CD4-positive, CD25-positive, alpha-beta regulatory T cell (primary cell): ENCODE measurements at regions not wholly inside any gene's neighbourhood (a gene's known extent, or its start where the extent isn't known, plus 50 kb on each side); places are given as distances from the start of the nearest gene placed in this dataset.

ENCODE experiments used
- ATAC-seq, 2 donors: fragments of 150-1000 bp; cut with Tn5 transposase; one replicate each; pipeline ENCODE4 v1.10.0; 2021; ENCODE audit warnings: low read depth in 2 of 2, moderate number of reproducible peaks in 2 of 2, moderate library complexity in 1 of 2
- DNase-seq, 3 donors: peaks; one replicate each; pipeline versions ENCODE4 v3.0.0 to v3.0.0-alpha.2; 2012 to 2022; ENCODE audit warnings: mixed read lengths in 1 of 3
- H3K27ac ChIP-seq: one replicate; pipeline ENCODE4 v1.7.0; 2013; ENCODE audit warnings: mild to moderate bottlenecking, low read length; ENCODE audit not compliant: insufficient read depth, poor library complexity, severe bottlenecking
- H3K27me3 ChIP-seq: one replicate; pipeline ENCODE4 v1.7.0; 2013; ENCODE audit warnings: low read length; ENCODE audit not compliant: control insufficient read depth, insufficient read depth
- H3K36me3 ChIP-seq: one replicate; pipeline ENCODE4 v1.7.0; 2013; ENCODE audit warnings: mild to moderate bottlenecking, low read length, moderate library complexity; ENCODE audit not compliant: control insufficient read depth, insufficient read depth
- H3K4me1 ChIP-seq: 2 replicates; pipeline ENCODE4 v1.7.0; 2013; ENCODE audit warnings: mild to moderate bottlenecking, low read length; ENCODE audit not compliant: insufficient read depth, control insufficient read depth, poor library complexity, severe bottlenecking
- H3K4me3 ChIP-seq: one replicate; pipeline ENCODE4 v1.7.0; 2013; ENCODE audit warnings: low read depth, mild to moderate bottlenecking, low read length, moderate library complexity
- H3K9me3 ChIP-seq, 2 experiments: 1 replicate in 1 of 2; 2 replicates in 1 of 2; pipeline ENCODE4 v1.7.0; 2013; ENCODE audit warnings: low read length in 2 of 2, mild to moderate bottlenecking in 1 of 2, moderate library complexity in 1 of 2; ENCODE audit not compliant: control insufficient read depth in 2 of 2
- H3K27ac Mint-ChIP-seq, 3 donors: one replicate each; pipeline ENCODE4 v1.8.0; 2020 to 2022; ENCODE audit warnings: mild to moderate bottlenecking in 3 of 3, mixed read lengths in 3 of 3, moderate library complexity in 2 of 3
- H3K27me3 Mint-ChIP-seq: one replicate; pipeline ENCODE4 v1.8.0; 2022; ENCODE audit warnings: mild to moderate bottlenecking, mixed read lengths
- H3K36me3 Mint-ChIP-seq: one replicate; pipeline ENCODE4 v1.8.0; 2020; ENCODE audit warnings: mixed read lengths
- H3K4me1 Mint-ChIP-seq, 4 donors: one replicate each; pipeline ENCODE4 v1.8.0; 2020 to 2022; ENCODE audit warnings: mixed read lengths in 4 of 4, mild to moderate bottlenecking in 1 of 4
- H3K4me3 Mint-ChIP-seq, 4 donors: one replicate each; pipeline ENCODE4 v1.8.0; 2020 to 2022; ENCODE audit warnings: mild to moderate bottlenecking in 4 of 4, mixed read lengths in 4 of 4, moderate library complexity in 3 of 4
- H3K9me3 Mint-ChIP-seq, 7 donors: one replicate each; pipeline ENCODE4 v1.8.0; 2020 to 2022; ENCODE audit warnings: mixed read lengths in 7 of 7, mild to moderate bottlenecking in 3 of 7, moderate library complexity in 2 of 7

GRCh38 chr5:143576711-143577484 lies 173.4 kb upstream of the NR3C1 start:
- Histone ChIP-seq H3K4me1 (no peaks in the 10 kb centered on the region), H3K4me3 (no peak overlapping the region), H3K36me3 (no peaks in the 10 kb centered on the region), H3K9me3 (no peaks in the 10 kb centered on the region), H3K27ac (no peak overlapping the region), H3K27me3 (no peaks in the 10 kb centered on the region)
- Mint-ChIP-seq H3K4me3 (no peak overlapping the region), H3K27me3 (peaks cover 5% of the 10 kb centered on the region), H3K9me3 (peaks cover 0 to 3% (median 0%) of the 10 kb centered on the region in 7 donors), H3K36me3 (no peaks in the 10 kb centered on the region), H3K4me1 (peaks cover 0 to 2% (median 0%) of the 10 kb centered on the region in 4 donors), H3K27ac (no peak overlapping the region)
- ATAC-seq (no peak), DNase-seq (no peak)

DNA sequence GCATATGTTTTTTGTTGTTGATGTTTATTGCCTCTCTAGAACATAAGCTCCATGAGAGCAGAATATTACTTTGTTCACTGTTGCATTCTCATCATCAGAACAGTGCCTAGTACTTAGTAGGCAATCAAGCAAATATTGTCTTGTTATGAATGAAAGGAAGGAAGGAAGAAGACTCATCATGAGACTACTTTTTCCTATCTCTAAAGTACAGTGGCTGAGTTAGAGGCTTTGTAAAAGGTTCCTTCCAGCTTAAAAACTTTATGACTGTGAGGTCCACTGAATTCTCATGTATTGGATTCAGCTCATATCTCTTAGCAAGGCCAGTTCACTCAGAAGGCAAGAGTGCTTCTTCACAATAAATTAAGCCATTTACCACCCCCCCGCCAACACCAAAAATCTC lies 171.8 kb upstream of the NR3C1 start:
- Mint-ChIP-seq H3K27me3 (peaks cover 10% of the 10 kb centered on the region), H3K4me1 (no peaks in the 10 kb centered on the region), H3K27ac (no peak overlapping the region), H3K9me3 (peaks cover 0 to 3% (median 0%) of the 10 kb centered on the region in 7 donors), H3K36me3 (no peaks in the 10 kb centered on the region), H3K4me3 (no peak overlapping the region)
- H3K36me3 ChIP-seq, result no peaks in the 10 kb centered on the region
- DNase-seq, result no peak
- no peak overlapping the region for H3K4me3 ChIP-seq
- H3K9me3 ChIP-seq, result no peaks in the 10 kb centered on the region
- no peak for ATAC-seq
- H3K27ac ChIP-seq, result no peak overlapping the region
- no peaks in the 10 kb centered on the region for H3K27me3 ChIP-seq
- H3K4me1 ChIP-seq, result no peaks in the 10 kb centered on the region

- Histone ChIP-seq H3K4me1 (no peaks in the 10 kb centered on the region), H3K27me3 (no peaks in the 10 kb centered on the region), H3K36me3 (no peaks in the 10 kb centered on the region), H3K27ac (no peak overlapping the region), H3K9me3 (no peaks in the 10 kb centered on the region), H3K4me3 (no peak overlapping the region)
- no peaks in the 10 kb centered on the region for H3K36me3 Mint-ChIP-seq
- ATAC-seq (no peak), DNase-seq (no peak)
- peaks cover 0 to 3% (median 0%) of the 10 kb centered on the region in 7 donors for H3K9me3 Mint-ChIP-seq
- H3K27me3 Mint-ChIP-seq, result peaks cover 10% of the 10 kb centered on the region
- no peak overlapping the region for H3K4me3 Mint-ChIP-seq
- no peak overlapping the region for H3K27ac Mint-ChIP-seq
- H3K4me1 Mint-ChIP-seq, result no peaks in the 10 kb centered on the region
Observed at GRCh38 chr5:143574236-143574635, 170.8 kb upstream of the NR3C1 start.

DNA sequence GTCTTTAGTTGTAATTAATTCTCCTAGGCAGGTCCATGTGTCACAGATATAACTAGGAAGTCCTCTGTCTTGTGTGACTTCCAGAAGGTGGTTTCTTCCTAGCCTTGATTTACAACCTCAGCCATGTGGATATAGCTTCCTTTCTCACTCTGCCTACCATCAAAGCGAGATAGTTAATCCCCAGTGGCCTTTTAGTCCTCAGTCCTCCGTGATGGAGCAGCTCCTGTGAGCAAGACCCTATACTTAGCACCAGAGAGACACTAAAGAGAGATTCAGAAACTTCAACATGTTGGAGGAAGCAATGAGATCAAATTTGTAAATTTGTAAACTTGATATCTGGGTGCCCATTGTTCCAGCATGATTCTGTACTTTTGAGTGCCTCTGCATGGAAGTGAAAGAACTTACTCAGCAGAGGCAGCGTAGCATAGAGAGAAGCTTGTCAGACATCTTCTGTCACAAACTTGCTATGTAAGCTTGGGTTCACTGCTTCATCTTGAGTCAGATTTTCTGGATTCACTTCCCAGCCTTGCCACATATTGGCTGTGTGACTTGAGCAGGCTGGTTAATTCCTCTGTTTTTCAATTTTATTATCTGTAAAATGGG lies 170.2 kb upstream of the NR3C1 start:
- DNase-seq (no peak), ATAC-seq (no peak)
- no peaks in the 10 kb centered on the region for H3K27me3 ChIP-seq
- no peaks in the 10 kb centered on the region for H3K36me3 ChIP-seq
- Mint-ChIP-seq H3K4me3 (no peak overlapping the region), H3K27me3 (peaks cover 10% of the 10 kb centered on the region), H3K4me1 (no peaks in the 10 kb centered on the region), H3K9me3 (peaks cover 0 to 3% (median 0%) of the 10 kb centered on the region in 7 donors), H3K27ac (no peak overlapping the region), H3K36me3 (no peaks in the 10 kb centered on the region)
- no peaks in the 10 kb centered on the region for H3K4me1 ChIP-seq
- no peak overlapping the region for H3K4me3 ChIP-seq
- H3K27ac ChIP-seq, result no peak overlapping the region
- H3K9me3 ChIP-seq, result no peaks in the 10 kb centered on the region

DNA sequence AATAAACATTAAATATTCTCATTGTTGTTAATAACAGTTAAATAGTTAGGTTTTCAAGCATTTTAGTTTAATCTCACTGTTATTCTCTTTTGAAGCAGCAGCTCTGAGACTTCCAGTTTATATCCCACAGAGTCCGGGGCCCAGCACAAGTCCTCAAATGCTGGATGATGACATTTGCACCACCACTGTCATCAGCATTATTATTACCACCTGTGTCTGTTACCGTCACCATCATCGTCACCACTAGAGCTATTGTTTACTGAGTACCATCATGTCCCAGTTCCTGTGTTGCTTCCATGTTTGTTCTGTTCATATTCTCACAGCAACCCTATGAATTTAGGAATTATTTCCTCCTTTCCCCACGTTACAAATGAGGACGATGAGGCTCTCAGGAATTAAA lies 169.2 kb upstream of the NR3C1 start:
- Mint-ChIP-seq H3K27ac (no peak overlapping the region), H3K9me3 (peaks cover 0 to 3% (median 0%) of the 10 kb centered on the region in 7 donors), H3K27me3 (peaks cover 10% of the 10 kb centered on the region), H3K4me3 (no peak overlapping the region), H3K4me1 (no peaks in the 10 kb centered on the region), H3K36me3 (no peaks in the 10 kb centered on the region)
- H3K27me3 ChIP-seq, result no peaks in the 10 kb centered on the region
- H3K4me3 ChIP-seq, result no peak overlapping the region
- no peaks in the 10 kb centered on the region for H3K4me1 ChIP-seq
- no peak overlapping the region for H3K27ac ChIP-seq
- H3K9me3 ChIP-seq, result no peaks in the 10 kb centered on the region
- ATAC-seq (no peak), DNase-seq (no peak)
- H3K36me3 ChIP-seq, result no peaks in the 10 kb centered on the region

DNA sequence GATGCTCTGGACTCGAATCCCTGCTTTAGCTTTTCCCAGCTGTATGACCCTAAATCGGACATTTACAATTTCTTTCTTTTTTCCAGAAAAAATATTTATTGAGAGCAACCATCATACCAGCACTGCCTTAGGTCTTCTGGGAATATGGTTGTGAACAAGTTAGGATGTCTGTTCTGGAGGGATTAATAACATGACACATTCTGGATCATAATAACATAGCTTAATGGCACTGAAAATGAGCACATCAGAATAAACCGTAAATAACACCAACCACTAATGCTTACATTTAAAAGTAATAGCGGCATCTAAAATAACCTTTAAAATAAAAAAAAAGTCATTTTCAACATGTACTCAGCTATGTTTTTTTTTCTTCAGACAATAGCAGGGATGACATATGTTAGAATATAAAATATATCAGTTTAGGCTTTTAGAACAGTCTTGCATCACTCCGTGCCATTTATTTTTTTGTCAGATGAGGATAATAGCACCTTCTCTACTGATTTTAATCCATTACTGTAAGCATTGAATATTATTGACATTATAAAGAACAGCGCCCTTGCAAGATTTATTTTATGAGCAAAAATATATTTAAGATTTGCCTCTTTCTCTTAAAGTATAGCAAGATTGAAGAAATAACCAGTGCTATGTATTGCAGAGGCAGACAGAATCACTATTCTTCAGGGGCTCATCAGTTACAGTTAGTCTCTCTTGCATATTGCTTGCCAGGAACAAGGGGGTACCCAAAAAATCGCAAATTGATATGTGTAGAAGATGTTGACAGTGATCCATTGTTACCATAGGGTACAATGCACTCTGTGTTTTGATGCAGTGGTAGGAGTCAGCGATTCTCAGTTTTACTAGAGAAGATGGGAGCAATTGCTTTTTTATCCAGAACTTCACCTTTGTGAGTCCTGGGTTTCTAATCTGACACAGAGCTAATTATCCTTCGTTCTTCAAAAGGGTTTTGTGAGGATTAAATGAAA lies 168.4 kb upstream of the NR3C1 start:
- ATAC-seq (no peak), DNase-seq (no peak)
- Histone ChIP-seq H3K4me1 (no peaks in the 10 kb centered on the region), H3K4me3 (no peak overlapping the region), H3K36me3 (no peaks in the 10 kb centered on the region), H3K9me3 (no peaks in the 10 kb centered on the region), H3K27ac (no peak overlapping the region), H3K27me3 (no peaks in the 10 kb centered on the region)
- no peaks in the 10 kb centered on the region for H3K36me3 Mint-ChIP-seq
- H3K4me3 Mint-ChIP-seq, result no peak overlapping the region
- peaks cover 0 to 3% (median 0%) of the 10 kb centered on the region in 7 donors for H3K9me3 Mint-ChIP-seq
- H3K27me3 Mint-ChIP-seq, result peaks cover 10% of the 10 kb centered on the region
- no peak overlapping the region for H3K27ac Mint-ChIP-seq
- no peaks in the 10 kb centered on the region for H3K4me1 Mint-ChIP-seq

- Mint-ChIP-seq H3K27me3 (peaks cover 10% of the 10 kb centered on the region), H3K9me3 (peaks cover 0 to 3% (median 0%) of the 10 kb centered on the region in 7 donors), H3K4me1 (no peaks in the 10 kb centered on the region)
Observed at GRCh38 chr5:143570989-143571388, 167.5 kb upstream of the NR3C1 start.

More at GRCh38 chr5:143570989-143571388, 167.5 kb upstream of the NR3C1 start:
- DNase-seq (no peak), ATAC-seq (no peak)
- Mint-ChIP-seq H3K36me3 (no peaks in the 10 kb centered on the region), H3K4me3 (no peak overlapping the region), H3K27ac (peak overlapping the region in 1 of 3 donors; percentile 5)
- no peaks in the 10 kb centered on the region for H3K27me3 ChIP-seq
- H3K36me3 ChIP-seq, result no peaks in the 10 kb centered on the region
- no peak overlapping the region for H3K4me3 ChIP-seq
- no peaks in the 10 kb centered on the region for H3K4me1 ChIP-seq
- no peaks in the 10 kb centered on the region for H3K9me3 ChIP-seq
- H3K27ac ChIP-seq, result no peak overlapping the region
